ENCODE measurements at regions not wholly inside any gene's neighbourhood (a gene's known extent, or its start where the extent isn't known, plus 50 kb on each side); places are given as distances from the start of the nearest gene placed in this dataset.

- TF ChIP-seq HNRNPK (IDR thresholded peaks at IDR 0.05; ENCODE audit: low read depth, low read length, poor library complexity, severe bottlenecking), result no peak
- no peak for TF ChIP-seq TAF1 (IDR thresholded peaks at IDR 0.05; ENCODE audit: control insufficient read depth, extremely low read depth, insufficient read depth, low read length, severe bottlenecking)
- no peak for TF ChIP-seq HNRNPLL (IDR thresholded peaks at IDR 0.05; ENCODE audit: low read depth, low read length, poor library complexity, severe bottlenecking)
- no peak for TF ChIP-seq ZNF444 (CRISPR knock-in tag; IDR thresholded peaks at IDR 0.05)
- TF ChIP-seq, protein P1, sequence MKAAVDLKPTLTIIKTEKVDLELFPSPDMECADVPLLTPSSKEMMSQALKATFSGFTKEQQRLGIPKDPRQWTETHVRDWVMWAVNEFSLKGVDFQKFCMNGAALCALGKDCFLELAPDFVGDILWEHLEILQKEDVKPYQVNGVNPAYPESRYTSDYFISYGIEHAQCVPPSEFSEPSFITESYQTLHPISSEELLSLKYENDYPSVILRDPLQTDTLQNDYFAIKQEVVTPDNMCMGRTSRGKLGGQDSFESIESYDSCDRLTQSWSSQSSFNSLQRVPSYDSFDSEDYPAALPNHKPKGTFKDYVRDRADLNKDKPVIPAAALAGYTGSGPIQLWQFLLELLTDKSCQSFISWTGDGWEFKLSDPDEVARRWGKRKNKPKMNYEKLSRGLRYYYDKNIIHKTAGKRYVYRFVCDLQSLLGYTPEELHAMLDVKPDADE (conservative IDR thresholded peaks at IDR 0.05; ENCODE audit: control insufficient read depth, low read depth, low read length), result no peak
- TF ChIP-seq CAMTA2 (CRISPR knock-in tag; conservative IDR thresholded peaks at IDR 0.05), result no peak
- no peak for TF ChIP-seq ZNF717 (CRISPR knock-in tag; IDR thresholded peaks at IDR 0.05)
These were observed 123.0 kb upstream of the LAMA2 start (continued) for GRCh38 chr6:128759901-128760300.

DNA sequence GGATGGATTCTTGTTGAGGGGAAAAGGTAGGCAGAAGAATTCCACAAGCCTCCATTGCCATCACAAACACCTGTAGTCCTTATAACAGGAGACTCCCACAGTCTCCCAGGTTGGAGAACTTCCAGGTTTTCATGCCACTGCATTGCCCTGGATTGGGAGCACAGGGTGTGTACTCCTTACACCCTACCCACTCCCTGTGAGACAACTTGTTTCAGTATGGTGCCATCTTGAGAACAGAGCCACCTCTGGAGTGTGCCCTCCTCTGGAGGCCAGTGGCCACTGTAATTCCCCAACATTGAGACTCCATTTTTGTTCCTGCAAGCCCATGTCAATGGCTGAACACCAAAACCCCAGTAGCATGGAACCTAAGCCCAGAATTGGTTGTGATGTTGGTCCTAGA is 123.5 kb upstream of the LAMA2 start:
- no peaks in the 10 kb centered on the region for H3K4me1 ChIP-seq (replicated peaks in 1 of 2; ENCODE audit: control insufficient read depth in 2 of 2, insufficient read depth in 2 of 2, low read length in 2 of 2)
- no peaks in the 10 kb centered on the region for H3K9me3 ChIP-seq (replicated peaks; ENCODE audit: control insufficient read depth, insufficient read depth, low read depth, low read length)
- CTCF ChIA-PET (ENCODE audit: low intra/inter-chr PET ratio), result no interaction called here
- H3K9me1 ChIP-seq (ENCODE audit: control insufficient read depth, insufficient read depth, low read length), result no peaks in the 10 kb centered on the region
- no peak for ATAC-seq
- POLR2A ChIA-PET, result no interaction called here
- no peaks in the 10 kb centered on the region for H4K20me1 ChIP-seq (replicated peaks; ENCODE audit: control insufficient read depth, insufficient read depth, low read length)
- H3K4me3 ChIP-seq, result no peak overlapping the region
- DNase-seq (ENCODE audit: extremely low read depth in 1 of 4, low spot score in 3 of 4), result no peak
- intact Hi-C loops (cut with micrococcal nuclease), result no loop called here
- no peaks in the 10 kb centered on the region for H3K36me3 ChIP-seq (ENCODE audit: control insufficient read depth, insufficient read depth, low read length)
- H3K79me2 ChIP-seq (ENCODE audit: control insufficient read depth, insufficient read depth, low read length), result no peaks in the 10 kb centered on the region
- no peaks in the 10 kb centered on the region for H3K27me3 ChIP-seq (ENCODE audit: control insufficient read depth in 2 of 2, insufficient read depth in 2 of 2, low read length in 2 of 2)
- in situ Hi-C loops (cut with MboI), result no loop called here
- H2AFZ ChIP-seq (ENCODE audit: low read depth, low read length), result no peak overlapping the region
- TF ChIP-seq NCOA6 (IDR thresholded peaks at IDR 0.05) (no peak), KLF10 (CRISPR knock-in tag; IDR thresholded peaks at IDR 0.05) (no peak), EP400 (IDR thresholded peaks at IDR 0.05) (no peak), TAF15 (IDR thresholded peaks at IDR 0.05; ENCODE audit: low read depth, low read length) (no peak), NFE2L1 (tag; IDR thresholded peaks at IDR 0.05; ENCODE audit: borderline replicate concordance, low read depth) (no peak), KAT2B (IDR thresholded peaks at IDR 0.05; ENCODE audit: low read depth, low read length) (no peak), ZFP1 (CRISPR knock-in tag; IDR thresholded peaks at IDR 0.05) (no peak), UBTF (IDR thresholded peaks at IDR 0.05; ENCODE audit: borderline replicate concordance in 1 of 2, low read depth in 2 of 2, low read length in 2 of 2) (no peak), ILF3 (IDR thresholded peaks at IDR 0.05; ENCODE audit: borderline replicate concordance) (no peak), NCOA4 (IDR thresholded peaks at IDR 0.05; ENCODE audit: partially characterized antibody) (no peak)
- H3K27ac ChIP-seq (ENCODE audit: extremely low read depth, low read depth, low read length), result no peak overlapping the region
- H3K4me2 ChIP-seq (ENCODE audit: insufficient read depth, low read length), result no peak overlapping the region
- no TSS peak for BruUV-seq (replicated peaks)
- no peak overlapping the region for H3K9ac ChIP-seq (ENCODE audit: insufficient read depth in 1 of 2, low read depth in 2 of 2, low read length in 2 of 2)
- FAIRE-seq, result no peak
